H9 (cell line): ENCODE measurements at regions not wholly inside any gene's neighbourhood (a gene's known extent, or its start where the extent isn't known, plus 50 kb on each side); places are given as distances from the start of the nearest gene placed in this dataset.

Experiments
- DNase-seq: peaks from one replicate; pipeline ENCODE4 v3.0.0-alpha.2; 2017
- H2AFZ ChIP-seq: one replicate; pipeline ENCODE4 v1.6.1; 2013; ENCODE audit warnings: mild to moderate bottlenecking, low read length, control low read depth, moderate library complexity
- H2AK5ac ChIP-seq: 2 replicates; pipeline ENCODE4 v1.6.1; 2013; ENCODE audit warnings: low read length, control low read depth, mixed read lengths; ENCODE audit not compliant: insufficient read length
- H2BK120ac ChIP-seq: one replicate; pipeline ENCODE4 v1.6.1; 2013; ENCODE audit warnings: low read depth, mild to moderate bottlenecking, low read length, control low read depth, inconsistent platforms; ENCODE audit not compliant: poor library complexity, severe bottlenecking
- H2BK12ac ChIP-seq: 2 replicates; pipeline ENCODE4 v1.6.1; 2013; ENCODE audit warnings: low read length, control low read depth, mixed read lengths, low read depth; ENCODE audit not compliant: insufficient read length
- H2BK15ac ChIP-seq: 2 replicates; pipeline ENCODE4 v1.6.1; 2013; ENCODE audit warnings: low read depth, low read length, control low read depth
- H2BK20ac ChIP-seq: one replicate; pipeline ENCODE4 v1.6.1; 2013; ENCODE audit warnings: low read depth, mild to moderate bottlenecking, low read length, control low read depth, inconsistent platforms; ENCODE audit not compliant: poor library complexity, severe bottlenecking
- H2BK5ac ChIP-seq: 2 replicates; pipeline ENCODE4 v1.6.1; 2013; ENCODE audit warnings: low read length, control low read depth, mixed read lengths; ENCODE audit not compliant: insufficient read length
- H3K14ac ChIP-seq: 2 replicates; pipeline ENCODE4 v1.6.1; 2013; ENCODE audit warnings: low read length, control low read depth; ENCODE audit not compliant: insufficient read depth
- H3K18ac ChIP-seq: 2 replicates; pipeline ENCODE4 v1.6.1; 2013; ENCODE audit warnings: low read depth, mild to moderate bottlenecking, mixed read lengths, low read length, control low read depth; ENCODE audit not compliant: insufficient read length
- H3K23ac ChIP-seq: 2 replicates; pipeline ENCODE4 v1.6.1; 2013; ENCODE audit warnings: low read length, control low read depth, mixed read lengths, low read depth; ENCODE audit not compliant: insufficient read length
- H3K23me2 ChIP-seq: 2 replicates; pipeline ENCODE4 v1.6.1; 2013; ENCODE audit warnings: low read depth, mild to moderate bottlenecking, mixed read lengths, low read length, control low read depth; ENCODE audit not compliant: insufficient read length, poor library complexity, severe bottlenecking
- H3K27ac ChIP-seq: 2 replicates; pipeline ENCODE4 v1.5.1; 2013; ENCODE audit warnings: low read length, control low read depth, mixed read lengths, low read depth; ENCODE audit not compliant: insufficient read length
- H3K27me3 ChIP-seq: 2 replicates; pipeline ENCODE4 v1.6.1; 2013; ENCODE audit warnings: low read length, control low read depth, inconsistent platforms; ENCODE audit not compliant: insufficient read depth
- H3K4ac ChIP-seq: 2 replicates; pipeline ENCODE4 v1.6.1; 2013; ENCODE audit warnings: low read depth, mild to moderate bottlenecking, control low read depth, inconsistent platforms, low read length, moderate library complexity
- H3K4me1 ChIP-seq: 2 replicates; pipeline ENCODE4 v1.6.1; 2013; ENCODE audit warnings: low read length, control low read depth, inconsistent platforms; ENCODE audit not compliant: insufficient read depth
- H3K4me2 ChIP-seq: 2 replicates; pipeline ENCODE4 v1.6.1; 2013; ENCODE audit warnings: low read length, control low read depth, mixed read lengths; ENCODE audit not compliant: insufficient read length, insufficient read depth
- H3K56ac ChIP-seq: 2 replicates; pipeline ENCODE4 v1.6.1; 2013; ENCODE audit warnings: low read depth, mild to moderate bottlenecking, mixed read lengths, low read length, control low read depth; ENCODE audit not compliant: insufficient read length
- H3K79me1 ChIP-seq: 2 replicates; pipeline ENCODE4 v1.6.1; 2013; ENCODE audit warnings: low read depth, mild to moderate bottlenecking, moderate library complexity, low read length, control low read depth, inconsistent platforms; ENCODE audit not compliant: insufficient read depth, poor library complexity, severe bottlenecking
- H3K79me2 ChIP-seq: 2 replicates; pipeline ENCODE4 v1.6.1; 2013; ENCODE audit warnings: low read length, control low read depth, inconsistent platforms; ENCODE audit not compliant: insufficient read depth
- H3K9ac ChIP-seq: 2 replicates; pipeline ENCODE4 v1.6.1; 2013; ENCODE audit warnings: low read length, control low read depth, mixed read lengths; ENCODE audit not compliant: insufficient read length; ENCODE audit errors: extremely low read depth
- H3K9me3 ChIP-seq: one replicate; pipeline ENCODE4 v1.6.1; 2013; ENCODE audit warnings: low read depth, low read length, inconsistent platforms; ENCODE audit not compliant: control insufficient read depth
- H3T11ph ChIP-seq: one replicate; pipeline ENCODE4 v1.6.1; 2013; ENCODE audit warnings: mild to moderate bottlenecking, low read length, control low read depth, inconsistent platforms
- H4K20me1 ChIP-seq: one replicate; pipeline ENCODE4 v1.6.1; 2013; ENCODE audit not compliant: control insufficient read depth, insufficient read length, insufficient read depth
- H4K5ac ChIP-seq: 2 replicates; pipeline ENCODE4 v1.6.1; 2013; ENCODE audit warnings: low read depth, mild to moderate bottlenecking, mixed read lengths, low read length, control low read depth; ENCODE audit not compliant: insufficient read length
- H4K8ac ChIP-seq: replicated peaks from 2 replicates; pipeline ENCODE4 v1.6.1; 2013; ENCODE audit warnings: low read length, control low read depth, mixed read lengths, low read depth; ENCODE audit not compliant: insufficient read length
- H4K91ac ChIP-seq: 2 replicates; pipeline ENCODE4 v1.6.1; 2013; ENCODE audit warnings: low read depth, mild to moderate bottlenecking, moderate library complexity, mixed read lengths, low read length, control low read depth; ENCODE audit not compliant: insufficient read length
- H3K27ac Mint-ChIP-seq, 3 experiments: 2 replicates in 2 of 3; 3 replicates in 1 of 3; pipeline ENCODE4 v1.8.0; 2020 to 2021; ENCODE audit warnings: mixed read lengths in 3 of 3, mild to moderate bottlenecking in 1 of 3, moderate library complexity in 1 of 3
- H3K27me3 Mint-ChIP-seq: 2 replicates; pipeline ENCODE4 v1.8.0; 2021; ENCODE audit warnings: low read depth, mild to moderate bottlenecking, moderate library complexity, mixed read lengths
- H3K36me3 Mint-ChIP-seq, 3 experiments: 2 replicates in 2 of 3; 3 replicates in 1 of 3; pipeline ENCODE4 v1.8.0; 2020 to 2021; ENCODE audit warnings: low read depth in 3 of 3, mixed read lengths in 3 of 3; ENCODE audit not compliant: insufficient read depth in 1 of 3
- H3K4me1 Mint-ChIP-seq, 2 experiments: 2 replicates each; pipeline ENCODE4 v1.8.0; 2020; ENCODE audit warnings: mixed read lengths in 2 of 2
- H3K4me3 Mint-ChIP-seq, 2 experiments: 2 replicates in 1 of 2; 3 replicates in 1 of 2; pipeline ENCODE4 v1.8.0; 2020 to 2021; ENCODE audit warnings: mild to moderate bottlenecking in 2 of 2, mixed read lengths in 2 of 2, moderate library complexity in 1 of 2
- H3K9me3 Mint-ChIP-seq, 2 experiments: 2 replicates in 1 of 2; 3 replicates in 1 of 2; pipeline ENCODE4 v1.8.0; 2020; ENCODE audit warnings: mild to moderate bottlenecking in 2 of 2, mixed read lengths in 2 of 2, moderate library complexity in 1 of 2
- CTCF ChIP-seq: fragments of 200-600 bp; sonication (generic); conservative IDR thresholded peaks from 3 replicates; pipeline ENCODE4 v1.8.0; 2021; ENCODE audit warnings: antibody characterized with exemption, mild to moderate bottlenecking
- WGBS: extraction: QIAGEN DNeasy Blood & Tissue Kit; methylation state at CpG from one replicate; pipeline ENCODE4 v1.1.7; 2013; ENCODE audit warnings: missing lambda C conversion rate, low lambda C conversion rate, mixed read lengths; ENCODE audit not compliant: insufficient read length; ENCODE audit errors: extremely low coverage; 5-methylcytosine and 5-hydroxymethylcytosine counted together

- Mint-ChIP-seq H3K9me3 (no peaks in the 10 kb centered on the region), H3K4me1 (peaks cover 67 to 80% of the 10 kb centered on the region in 2 experiments), H3K27me3 (peaks cover 15% of the 10 kb centered on the region), H3K27ac (peak overlapping the region; percentile 53 to 77 (median 57); a peak in 4 of 7 replicates), H3K36me3 (no peaks in the 10 kb centered on the region; a peak in 3 of 7 replicates), H3K4me3 (peak overlapping the region; percentile 91 to 95)
- Histone ChIP-seq H3K14ac (peak overlapping the region; percentile 61), H2BK20ac (no peak overlapping the region), H2BK120ac (no peak overlapping the region), H2BK5ac (no peak overlapping the region), H3K79me1 (no peaks in the 10 kb centered on the region), H3K23me2 (peaks cover 21% of the 10 kb centered on the region), H4K20me1 (no peaks in the 10 kb centered on the region), H3K4me2 (peak overlapping the region; percentile 87), H3K23ac (no peak overlapping the region), H3K18ac (peak overlapping the region; percentile 77), H3K27ac (no peak overlapping the region), H4K8ac (no peak overlapping the region), H2BK15ac (no peak overlapping the region), H2AFZ (no peak overlapping the region), H3K9me3 (no peaks in the 10 kb centered on the region), H4K5ac (no peak overlapping the region), H3K4ac (no peak overlapping the region), H3T11ph (no peak overlapping the region), H4K91ac (no peak overlapping the region), H3K4me1 (peaks cover 34% of the 10 kb centered on the region), H3K27me3 (no peaks in the 10 kb centered on the region; the same call in 1 of the 2 replicates), H3K79me2 (no peaks in the 10 kb centered on the region; the same call in 1 of the 2 replicates), H2AK5ac (no peak overlapping the region), H3K9ac (peak overlapping the region; percentile 44), H2BK12ac (peak overlapping the region; percentile 18), H3K56ac (no peak overlapping the region)
- no CpG with 5 or more reads among the region's 12 CpGs for WGBS
- TF ChIP-seq CTCF = no peak; the same call in 2 of the 3 replicates
- DNase-seq = no peak
Observed at GRCh38 chr1:201739080-201739479, 89.9 kb upstream of the IPO9 start.
